ENCODE measurements at regions not wholly inside any gene's neighbourhood (a gene's known extent, or its start where the extent isn't known, plus 50 kb on each side); places are given as distances from the start of the nearest gene placed in this dataset.
"Not testable (repeated sequence)": the region's sequence is repeated elsewhere in the genome, so short reads cannot be mapped to it uniquely, and the experiment has no call there.

DNA sequence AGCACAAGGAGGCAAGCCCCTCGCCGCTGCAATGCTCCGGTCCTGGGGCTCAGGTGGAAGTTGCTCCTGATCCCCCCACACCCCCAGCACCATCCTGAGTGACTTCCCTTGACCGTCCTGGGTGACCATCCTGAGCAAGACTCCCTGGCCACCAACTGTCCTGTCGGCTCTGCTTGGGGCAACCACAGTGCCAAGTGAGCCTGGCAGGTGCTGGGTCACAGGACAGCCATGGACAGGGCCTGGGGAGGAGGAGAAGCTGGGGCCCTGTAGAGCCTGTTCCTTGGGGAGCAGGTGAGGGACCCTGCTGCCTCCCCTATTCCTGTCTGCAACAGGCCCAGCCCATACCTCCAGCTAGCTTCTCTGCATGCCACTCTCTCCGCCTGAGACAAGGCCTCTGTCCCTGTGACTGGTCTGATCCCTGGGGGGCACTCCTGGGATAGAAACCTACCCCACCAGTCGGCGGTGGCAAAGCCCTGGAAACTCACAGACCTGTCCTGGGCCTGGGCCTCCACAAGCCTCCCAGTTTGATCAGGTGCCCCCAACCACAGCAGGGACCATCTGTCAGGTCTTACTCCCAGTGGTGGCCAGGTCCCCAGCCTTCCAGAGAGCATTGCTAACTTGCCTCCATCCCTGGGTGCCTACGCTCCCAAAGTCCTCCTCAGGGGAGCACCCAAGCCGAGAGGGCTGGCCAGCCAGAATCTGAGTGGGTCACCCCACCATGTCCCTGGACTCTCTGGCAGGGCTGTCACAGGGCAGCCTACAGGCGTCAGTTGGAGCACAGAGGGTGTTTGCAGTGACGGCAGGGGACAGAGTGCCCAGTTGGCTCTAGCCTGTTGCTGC, 68.7 kb upstream of the WNT7B start:
- Histone ChIP-seq H3K9me3 (replicated peaks) (no peaks in the 10 kb centered on the region), H3K36me3 (no peaks in the 10 kb centered on the region), H3K27me3 (no peaks in the 10 kb centered on the region), H3K4me1 (peaks cover 4% of the 10 kb centered on the region; the same call in 1 of the 2 replicates), H3K4me3 (no peak overlapping the region), H3K27ac (no peak overlapping the region)
- no peak for DNase-seq

DNA sequence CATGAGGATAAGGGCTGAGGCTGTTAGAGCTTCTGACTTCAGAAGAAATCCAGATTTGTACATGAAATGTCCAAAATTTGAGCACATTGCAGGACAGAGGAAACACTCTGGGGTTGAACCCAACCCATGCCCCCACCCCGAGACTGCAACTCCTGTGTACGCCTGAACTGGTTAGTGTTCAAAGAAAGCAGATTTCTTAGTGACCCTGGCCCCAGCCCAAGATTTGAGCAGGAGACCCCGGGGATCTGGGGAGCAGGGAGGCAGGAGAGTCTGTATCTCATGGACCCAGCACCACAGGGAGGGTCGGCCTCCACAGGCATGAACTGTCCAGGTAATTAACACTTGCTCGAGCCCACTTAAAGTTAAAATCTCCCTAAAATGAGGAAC, 69.3 kb upstream of the WNT7B start:
- Histone ChIP-seq H3K27me3 (no peaks in the 10 kb centered on the region), H3K4me1 (peaks cover 4% of the 10 kb centered on the region; the same call in 1 of the 2 replicates), H3K4me3 (no peak overlapping the region), H3K36me3 (no peaks in the 10 kb centered on the region), H3K9me3 (replicated peaks) (no peaks in the 10 kb centered on the region), H3K27ac (no peak overlapping the region)
- DNase-seq: no peak

DNA sequence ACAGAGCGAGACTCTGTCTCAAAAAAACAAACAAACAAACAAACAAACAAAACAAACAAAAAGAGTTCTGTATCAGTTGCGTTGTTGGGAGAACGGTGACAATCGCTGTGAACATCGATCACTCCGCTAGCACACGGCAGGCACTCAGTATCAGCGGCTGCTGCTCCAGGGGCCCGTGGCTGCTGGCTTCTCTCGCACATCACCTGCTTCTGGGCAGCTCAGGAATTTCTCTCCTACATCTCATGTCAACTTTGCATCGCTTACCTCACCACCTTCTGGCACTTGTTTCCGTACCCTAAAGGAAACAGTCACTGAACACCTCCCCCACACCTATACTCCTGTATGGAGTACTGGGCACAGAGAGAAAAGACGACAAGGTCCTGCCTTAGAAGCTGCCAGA, 70.3 kb upstream of the WNT7B start:
- Histone ChIP-seq H3K27ac (no peak overlapping the region), H3K27me3 (no peaks in the 10 kb centered on the region), H3K4me3 (no peak overlapping the region), H3K4me1 (peaks cover 3% of the 10 kb centered on the region; the same call in 1 of the 2 replicates), H3K36me3 (no peaks in the 10 kb centered on the region), H3K9me3 (replicated peaks) (no peaks in the 10 kb centered on the region)
- DNase-seq: no peak

DNA sequence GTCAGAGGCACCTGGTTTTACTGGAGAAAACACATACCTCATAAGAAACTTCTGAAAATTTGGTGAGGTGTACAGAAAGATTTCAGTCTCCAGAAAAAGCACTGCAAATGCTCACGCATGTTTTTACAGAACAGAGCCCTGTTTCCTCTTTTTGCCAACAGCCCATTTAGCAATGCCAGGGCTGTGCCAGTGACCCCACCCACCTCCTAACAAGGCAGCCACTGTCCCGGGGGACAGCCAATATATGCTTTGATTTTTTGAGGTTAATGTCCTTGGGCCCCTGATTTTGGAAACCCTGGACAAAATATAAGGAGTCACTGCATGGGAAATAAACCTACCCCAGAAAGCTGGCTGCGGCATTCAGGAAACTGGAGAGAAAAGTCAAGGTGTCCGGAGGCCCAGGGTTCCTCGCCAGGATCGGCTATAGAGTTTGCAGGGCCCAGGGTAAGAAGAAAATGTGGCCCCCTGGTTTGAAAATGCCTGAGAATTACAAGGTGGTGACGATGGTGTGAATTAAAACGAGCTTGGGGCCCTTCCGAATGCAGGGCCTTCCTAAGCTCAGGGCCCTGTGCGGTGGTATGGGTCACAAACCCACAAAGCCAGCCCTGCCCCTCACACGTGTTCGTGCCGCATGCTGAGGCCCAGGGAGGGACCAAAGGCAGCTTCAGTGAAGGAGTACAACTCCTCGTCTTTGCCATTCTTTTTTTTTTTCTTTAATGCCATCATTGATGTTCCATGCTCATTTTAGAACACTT, 71.1 kb upstream of the WNT7B start:
- Histone ChIP-seq H3K27ac (no peak overlapping the region), H3K4me3 (no peak overlapping the region), H3K4me1 (peaks cover 7% of the 10 kb centered on the region; the same call in 1 of the 2 replicates), H3K36me3 (no peaks in the 10 kb centered on the region), H3K9me3 (replicated peaks) (no peaks in the 10 kb centered on the region), H3K27me3 (no peaks in the 10 kb centered on the region)
- no peak for DNase-seq

DNA sequence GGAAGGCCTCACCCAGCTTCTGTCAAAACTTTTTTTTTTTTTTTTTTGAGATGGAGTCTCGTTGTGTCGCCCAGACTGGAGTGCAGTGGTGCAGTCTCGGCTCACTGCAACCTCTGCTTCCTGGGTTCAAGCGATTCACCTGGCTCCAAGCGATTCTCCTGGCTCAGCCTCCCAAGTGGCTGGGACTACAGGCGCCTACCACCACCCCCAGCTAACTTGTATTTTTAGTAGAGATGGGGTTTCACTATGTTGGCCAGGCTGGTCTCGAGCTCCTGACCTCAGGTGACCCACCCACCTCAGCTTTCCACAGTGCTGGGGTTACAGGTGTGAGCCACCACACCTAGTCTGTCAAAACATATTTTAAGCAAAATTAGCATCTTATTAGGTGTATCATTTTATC, 71.7 kb upstream of the WNT7B start:
- not testable (repeated sequence) for DNase-seq

DNA sequence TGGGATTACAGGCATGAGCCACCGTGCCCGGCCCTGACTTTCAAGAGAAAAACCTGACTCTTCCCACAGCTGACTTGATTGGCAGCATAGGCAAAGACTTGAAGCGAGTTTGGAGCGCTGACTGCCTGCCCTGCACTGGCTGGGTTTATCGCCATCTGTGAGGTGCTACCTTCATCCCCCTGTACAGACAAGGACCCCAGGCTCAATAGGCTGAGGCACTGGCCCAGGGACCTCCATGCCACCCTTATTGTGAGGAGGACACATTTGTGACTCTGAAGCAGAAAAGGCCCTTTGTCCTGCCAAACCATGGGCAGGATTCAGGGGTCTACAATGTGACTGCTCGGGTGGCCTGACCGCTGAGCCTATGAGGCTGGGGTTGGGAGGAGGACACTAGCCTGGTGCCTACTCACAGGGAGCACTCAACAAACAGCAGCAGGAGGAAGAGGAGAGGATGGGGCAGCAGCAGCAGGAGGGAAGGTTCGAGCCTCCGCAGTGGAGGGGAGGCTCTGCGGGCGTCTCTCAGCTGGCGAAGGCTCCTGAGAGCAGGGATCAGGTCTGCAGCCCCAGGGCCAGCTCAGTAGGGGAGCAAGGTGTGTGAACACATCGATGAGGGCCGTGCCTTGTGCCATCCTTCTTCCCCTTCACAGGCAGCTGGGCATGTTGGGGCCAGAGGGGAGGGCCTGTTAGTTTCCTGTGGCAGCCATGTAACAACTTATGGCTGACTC, 72.9 kb upstream of the WNT7B start:
- no peak overlapping the region for H3K27ac ChIP-seq
- no peaks in the 10 kb centered on the region for H3K27me3 ChIP-seq
- peaks cover 7% of the 10 kb centered on the region; the same call in 1 of the 2 replicates for H3K4me1 ChIP-seq
- H3K4me3 ChIP-seq: no peak overlapping the region
- H3K9me3 ChIP-seq (replicated peaks): no peaks in the 10 kb centered on the region
- H3K36me3 ChIP-seq: no peaks in the 10 kb centered on the region
- no peak for DNase-seq

More for the DNA sequence above, 71.7 kb upstream of the WNT7B start:
- H3K4me1 ChIP-seq; H3K27me3 ChIP-seq; H3K27ac ChIP-seq; H3K36me3 ChIP-seq; H3K9me3 ChIP-seq (replicated peaks); H3K4me3 ChIP-seq: not testable (repeated sequence)

DNA sequence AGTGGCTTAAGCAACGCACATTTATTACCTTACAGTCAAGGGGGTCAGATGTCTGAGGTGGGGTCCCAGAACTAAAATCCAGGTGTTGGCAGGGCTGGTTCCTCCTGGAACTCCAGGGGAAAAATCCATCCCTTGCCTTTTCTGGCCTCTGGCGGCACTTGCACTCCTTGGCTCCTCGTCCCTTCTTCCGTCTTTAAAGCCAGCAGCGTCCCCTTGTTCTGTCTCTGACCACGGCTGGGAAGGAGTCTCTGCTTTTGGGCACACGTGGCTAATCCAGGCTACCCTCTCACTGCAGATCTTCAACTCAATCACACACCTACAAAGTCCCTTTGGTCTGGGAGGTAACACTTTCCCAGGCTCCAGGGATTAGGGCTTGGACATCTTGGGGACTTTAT, 73.5 kb upstream of the WNT7B start:
- no peaks in the 10 kb centered on the region for H3K36me3 ChIP-seq
- DNase-seq: no peak

DNA sequence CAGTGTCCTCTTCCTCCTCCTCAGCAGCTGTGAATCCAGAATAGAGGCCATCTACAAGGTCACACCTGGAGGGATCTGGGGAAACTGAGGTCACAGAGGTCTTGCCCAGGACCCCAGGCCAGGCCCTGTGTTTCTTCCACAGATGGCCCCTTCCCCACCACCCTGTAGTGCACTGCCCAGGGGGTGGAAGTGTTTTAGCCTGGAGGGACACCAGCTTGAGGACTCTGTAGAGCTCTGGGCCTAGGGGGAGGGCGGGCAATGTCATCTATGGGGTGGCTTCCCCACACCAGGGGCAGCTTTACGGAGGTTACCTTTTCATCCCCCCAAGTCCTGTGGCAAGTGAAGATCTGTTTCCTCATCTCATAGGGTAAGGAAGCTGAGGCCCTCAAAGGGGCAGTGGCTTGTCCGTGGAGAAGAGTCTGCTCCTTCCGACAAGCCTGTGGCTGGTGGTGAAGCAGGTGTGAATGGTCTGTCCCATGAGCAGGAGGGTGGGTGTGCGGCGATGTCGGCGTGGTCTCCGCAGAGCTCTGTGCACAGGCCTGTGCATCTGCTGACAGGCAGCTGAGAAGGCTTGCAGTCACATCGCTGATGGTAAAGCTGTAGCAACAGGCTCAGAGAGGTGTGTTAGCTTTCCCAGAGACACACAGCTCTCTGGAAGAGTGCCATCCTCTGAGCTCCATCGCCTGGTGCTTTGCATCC, 74.1 kb upstream of the WNT7B start:
- Histone ChIP-seq H3K27me3 (no peaks in the 10 kb centered on the region), H3K9me3 (replicated peaks) (no peaks in the 10 kb centered on the region), H3K36me3 (no peaks in the 10 kb centered on the region), H3K4me3 (no peak overlapping the region), H3K27ac (no peak overlapping the region), H3K4me1 (peaks cover 7% of the 10 kb centered on the region; the same call in 1 of the 2 replicates)
- DNase-seq: no peak

More for the DNA sequence above, 73.5 kb upstream of the WNT7B start:
- H3K9me3 ChIP-seq (replicated peaks): no peaks in the 10 kb centered on the region
- H3K4me3 ChIP-seq: no peak overlapping the region
- no peak overlapping the region for H3K27ac ChIP-seq
- H3K4me1 ChIP-seq: peaks cover 7% of the 10 kb centered on the region; the same call in 1 of the 2 replicates
- H3K27me3 ChIP-seq: no peaks in the 10 kb centered on the region

DNA sequence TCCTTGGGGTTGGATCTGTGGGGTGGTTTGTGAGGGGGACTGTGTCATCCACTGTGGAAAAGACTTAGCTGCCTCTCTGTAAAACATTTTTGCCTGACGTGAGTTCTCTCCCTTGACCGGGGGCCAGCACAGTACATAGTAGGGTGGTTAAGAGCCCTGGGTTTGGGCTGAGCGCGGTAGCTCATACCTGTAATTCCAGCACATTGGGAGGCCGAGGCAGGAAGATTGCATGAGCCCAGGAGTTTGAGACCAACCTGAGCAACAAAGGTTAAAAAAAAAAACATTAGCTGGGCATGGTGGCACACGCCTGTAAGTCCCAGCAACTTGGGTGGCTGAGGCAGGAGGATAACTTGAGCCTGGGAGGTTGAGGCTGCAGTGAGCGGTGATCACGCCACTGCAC, 74.7 kb upstream of the WNT7B start:
- peaks cover 7% of the 10 kb centered on the region; the same call in 1 of the 2 replicates for H3K4me1 ChIP-seq
- no peak overlapping the region for H3K27ac ChIP-seq
- no peaks in the 10 kb centered on the region for H3K27me3 ChIP-seq
- DNase-seq: no peak
- no peaks in the 10 kb centered on the region for H3K36me3 ChIP-seq
- H3K9me3 ChIP-seq (replicated peaks): no peaks in the 10 kb centered on the region
- H3K4me3 ChIP-seq: no peak overlapping the region

DNA sequence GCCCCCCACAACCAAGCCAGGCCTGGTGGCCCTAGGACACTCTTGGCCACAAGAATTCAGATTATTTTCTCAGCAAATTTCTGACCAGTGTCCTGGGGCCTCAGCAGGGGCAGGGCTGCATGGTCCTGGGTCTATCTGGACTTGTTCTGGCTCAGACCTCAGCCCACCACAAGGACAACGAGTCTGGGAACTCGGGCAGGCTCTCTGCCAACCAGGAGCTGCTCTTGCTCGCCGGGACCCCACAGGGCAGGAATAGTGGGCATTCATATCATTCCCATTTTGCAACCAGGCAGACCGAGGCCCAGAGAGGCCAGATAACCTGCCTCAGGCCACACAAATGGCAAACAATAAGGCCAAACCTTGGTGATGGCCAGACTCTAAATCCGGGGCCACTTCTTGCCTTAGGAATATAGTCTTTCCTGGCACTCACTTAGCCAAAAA, 75.4 kb upstream of the WNT7B start:
- Histone ChIP-seq H3K4me3 (peak overlapping the region; percentile 78), H3K27me3 (no peaks in the 10 kb centered on the region)
- no peak for DNase-seq

DNA sequence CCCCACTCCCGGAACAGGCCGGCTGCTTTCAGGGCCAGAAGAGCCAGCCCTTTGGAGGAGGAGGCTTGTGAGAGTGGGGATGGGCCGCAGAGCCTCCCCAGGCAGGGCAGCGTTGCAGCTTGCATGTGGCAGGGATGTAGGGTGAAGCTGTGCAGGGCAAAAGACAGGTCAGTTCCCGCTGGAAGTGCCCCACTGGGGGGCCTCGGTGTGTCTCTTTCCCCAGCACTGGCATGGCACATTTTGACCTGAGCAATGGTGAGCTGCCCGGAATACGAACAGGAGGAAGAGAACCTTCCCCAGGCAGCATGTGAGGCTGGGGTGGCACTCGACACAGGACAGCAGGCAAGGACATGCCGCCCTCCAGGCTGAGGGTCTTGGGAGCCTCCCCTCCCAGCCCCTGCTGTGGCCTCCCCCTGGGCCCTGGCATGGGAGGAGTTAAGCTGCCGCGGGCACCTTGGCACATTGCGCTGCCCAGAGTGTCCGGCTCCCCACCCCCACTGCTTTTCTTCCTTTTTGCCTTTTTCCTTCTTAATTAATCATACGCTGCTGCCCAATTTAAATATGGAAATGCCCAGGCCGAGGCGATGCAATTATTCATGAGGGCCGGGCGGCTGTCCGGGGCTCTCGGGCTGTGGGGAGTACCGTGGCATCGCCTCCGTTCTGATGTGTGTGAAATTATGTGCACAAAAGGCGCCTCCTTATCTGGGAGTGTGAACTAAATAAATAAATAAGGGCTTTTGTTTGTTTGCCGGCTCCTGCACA, 76.0 kb upstream of the WNT7B start:
- peak; percentile 42 to 53 for DNase-seq
- Histone ChIP-seq H3K36me3 (no peaks in the 10 kb centered on the region), H3K4me1 (peaks cover 7% of the 10 kb centered on the region; the same call in 1 of the 2 replicates), H3K27me3 (no peaks in the 10 kb centered on the region), H3K4me3 (peak overlapping the region; percentile 78), H3K9me3 (replicated peaks) (no peaks in the 10 kb centered on the region), H3K27ac (peak overlapping the region; percentile 55)

More for the DNA sequence above, 75.4 kb upstream of the WNT7B start:
- H3K4me1 ChIP-seq: peaks cover 7% of the 10 kb centered on the region; the same call in 1 of the 2 replicates
- H3K9me3 ChIP-seq (replicated peaks): no peaks in the 10 kb centered on the region
- H3K27ac ChIP-seq: peak overlapping the region; percentile 55; the same call in 1 of the 2 replicates
- H3K36me3 ChIP-seq: no peaks in the 10 kb centered on the region

DNA sequence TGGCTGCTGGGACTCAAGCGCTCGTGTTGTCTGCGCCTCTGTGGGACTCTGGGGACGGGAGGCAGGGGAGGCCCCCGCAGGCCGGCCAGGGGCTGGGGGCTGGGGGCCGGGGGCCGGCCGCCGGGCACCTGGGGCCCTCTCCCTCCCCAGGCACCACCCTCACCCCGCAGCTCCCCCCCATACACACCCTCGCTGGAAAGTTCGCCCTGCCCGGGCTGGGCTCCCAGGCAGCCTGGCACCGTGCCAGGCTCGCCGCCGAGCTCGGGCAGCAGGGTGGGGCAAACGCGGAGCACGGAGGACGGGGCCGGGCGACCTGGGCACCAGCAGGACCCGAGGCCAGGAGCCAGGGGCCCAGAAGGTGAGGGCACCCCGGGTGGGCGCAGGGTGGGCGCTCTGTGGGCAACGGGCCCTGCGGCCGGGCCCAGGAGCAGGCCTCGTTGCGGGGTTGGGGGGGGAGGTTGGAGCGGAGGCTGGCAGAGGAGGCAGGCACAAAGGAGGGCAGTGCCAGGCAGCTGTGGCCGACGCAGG, 76.7 kb upstream of the WNT7B start:
- H3K9me3 ChIP-seq (replicated peaks): no peaks in the 10 kb centered on the region
- peaks cover 7% of the 10 kb centered on the region; the same call in 1 of the 2 replicates for H3K4me1 ChIP-seq
- H3K36me3 ChIP-seq: no peaks in the 10 kb centered on the region
- peak overlapping the region; percentile 78 for H3K4me3 ChIP-seq
- peak; percentile 71 to 72 for DNase-seq
- peak overlapping the region; percentile 66 for H3K27ac ChIP-seq
- H3K27me3 ChIP-seq: no peaks in the 10 kb centered on the region

All from SJCRH30 (cell line).